Adrenal gland (tissue), 9 donors: ENCODE measurements at regions not wholly inside any gene's neighbourhood (a gene's known extent, or its start where the extent isn't known, plus 50 kb on each side); places are given as distances from the start of the nearest gene placed in this dataset.
A peak's percentile ranks its signal among the peaks of the same experiment; 100 is the strongest.

Experiments used
- DNase-seq, 7 donors: peaks; one replicate each; pipeline ENCODE4 v3.0.0-alpha.2; 2019 to 2020
- H3K27ac ChIP-seq, 5 donors: fragments of 200-600 bp; sonication (generic) in 4 of 5; 1 replicate in 3 of 5; 2 replicates in 2 of 5; pipeline versions ENCODE4 v1.5.1 to v1.8.0; 2016 to 2020; ENCODE audit warnings: mild to moderate bottlenecking in 1 of 5
- H3K27me3 ChIP-seq: fragments of 200-600 bp; 2 replicates; pipeline ENCODE4 v1.8.0; 2021
- H3K36me3 ChIP-seq, 2 donors: fragments of 200-600 bp; replicated peaks in 1 of 2; 1 replicate in 1 of 2; 2 replicates in 1 of 2; pipeline versions ENCODE4 v1.5.1 to v1.8.0; 2018 to 2022
- H3K4me1 ChIP-seq, 2 donors: fragments of 200-600 bp; replicated peaks in 1 of 2; 1 replicate in 1 of 2; 2 replicates in 1 of 2; pipeline versions ENCODE4 v1.5.1 to v1.8.0; 2018 to 2021
- H3K4me3 ChIP-seq, 4 donors: fragments of 200-600 bp; sonication (generic) in 3 of 4; one replicate each; pipeline ENCODE4 v1.5.1; 2016 to 2018
- H3K9me3 ChIP-seq, 3 donors: fragments of 200-600 bp; sonication (generic) in 1 of 3; replicated peaks in 1 of 3; 1 replicate in 2 of 3; 2 replicates in 1 of 3; pipeline versions ENCODE4 v1.5.1 to v1.8.0; 2016 to 2021
- POLR2A ChIP-seq, 2 donors: fragments of 450-650 bp; IDR thresholded peaks; one replicate each; pipeline ENCODE4 v1.6.1; 2017; ENCODE audit warnings: antibody characterized with exemption in 2 of 2, mild to moderate bottlenecking in 2 of 2, moderate library complexity in 1 of 2
- WGBS, 4 donors: extraction: QIAGEN DNeasy Blood & Tissue Kit in 2 of 4; methylation state at CpG; one replicate each; pipeline versions ENCODE4 v1.1.5 to v1.1.7; 2013 to 2017; 5-methylcytosine and 5-hydroxymethylcytosine counted together
- intact Hi-C, 2 donors: fragments of 100-400 bp; cut with DNase I; formaldehyde crosslinking; loops; one replicate each; pipeline versions ENCODE4 v1.14.1 to v1.15.0; 2022 to 2023
- TF ChIP-seq, protein P1 (sequence below), 6 experiments: fragments of 450-650 bp in 4 of 6; fragments of 200-600 bp in 2 of 6; sonication (generic) in 1 of 6; IDR thresholded peaks; 1 replicate in 5 of 6; 2 replicates in 1 of 6; pipeline versions ENCODE4 v1.5.1 to v1.8.0; 2016 to 2021; ENCODE audit warnings: antibody characterized with exemption in 6 of 6, mild to moderate bottlenecking in 2 of 6, moderate library complexity in 1 of 6
- donor health status: healthy with polysubstance abuse.
- donor health status: Bipolar disorder and iron deficiency.
- donor health status: DM: yes; HTN: yes; CAD: no.
- donor health status: DM: no; HTN: no; CAD: no.
- donor health status: DM: no; HTN: no; CAD: no.

DNA sequence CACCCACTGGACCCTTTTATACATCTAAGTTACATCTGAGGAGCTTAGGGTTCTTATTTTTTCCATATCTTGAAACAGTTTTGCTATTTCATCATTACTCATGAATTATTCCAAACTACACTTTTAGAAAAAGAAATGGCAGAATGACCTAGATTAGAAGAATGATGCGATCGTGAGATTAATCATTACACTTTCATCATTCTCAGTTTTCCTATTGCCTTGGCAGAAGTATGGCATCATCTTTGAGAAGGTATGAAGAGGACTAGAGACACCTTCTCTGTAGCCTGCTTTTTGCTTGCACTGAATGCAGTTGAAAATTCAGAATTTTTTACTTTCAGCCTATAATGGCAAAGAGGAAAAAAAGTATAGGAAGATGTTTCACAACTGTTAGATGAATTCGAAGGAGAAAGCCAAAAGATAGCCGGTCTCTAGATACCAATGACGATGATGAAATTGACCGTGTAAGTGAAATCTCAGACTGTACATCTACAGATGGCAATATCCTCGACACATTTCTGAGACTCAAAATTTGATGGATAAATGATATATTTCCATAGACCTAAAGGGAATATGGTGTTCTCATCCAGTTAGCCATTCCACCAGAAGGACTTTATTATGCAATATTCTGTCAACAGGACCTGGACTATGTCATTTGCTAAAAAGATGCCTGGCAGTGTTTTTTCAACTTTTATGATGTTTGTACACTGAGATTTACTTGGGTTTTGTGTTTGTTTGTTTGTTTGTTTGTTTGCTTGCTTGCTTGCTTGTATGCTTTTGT lies 191.8 kb downstream of the TOMM20 start:
- no peaks in the 10 kb centered on the region for H3K36me3 ChIP-seq
- H3K27me3 ChIP-seq: no peaks in the 10 kb centered on the region
- peaks cover 14 to 20% of the 10 kb centered on the region in 2 donors for H3K4me1 ChIP-seq
- H3K27ac ChIP-seq: no peak overlapping the region
- WGBS, 4 donors: 71 to 85% (median 76%) methylated on average over 7 of the region's 7 CpGs
- H3K4me3 ChIP-seq: no peak overlapping the region
- no peak for DNase-seq
- no peaks in the 10 kb centered on the region for H3K9me3 ChIP-seq
- TF ChIP-seq, protein P1, sequence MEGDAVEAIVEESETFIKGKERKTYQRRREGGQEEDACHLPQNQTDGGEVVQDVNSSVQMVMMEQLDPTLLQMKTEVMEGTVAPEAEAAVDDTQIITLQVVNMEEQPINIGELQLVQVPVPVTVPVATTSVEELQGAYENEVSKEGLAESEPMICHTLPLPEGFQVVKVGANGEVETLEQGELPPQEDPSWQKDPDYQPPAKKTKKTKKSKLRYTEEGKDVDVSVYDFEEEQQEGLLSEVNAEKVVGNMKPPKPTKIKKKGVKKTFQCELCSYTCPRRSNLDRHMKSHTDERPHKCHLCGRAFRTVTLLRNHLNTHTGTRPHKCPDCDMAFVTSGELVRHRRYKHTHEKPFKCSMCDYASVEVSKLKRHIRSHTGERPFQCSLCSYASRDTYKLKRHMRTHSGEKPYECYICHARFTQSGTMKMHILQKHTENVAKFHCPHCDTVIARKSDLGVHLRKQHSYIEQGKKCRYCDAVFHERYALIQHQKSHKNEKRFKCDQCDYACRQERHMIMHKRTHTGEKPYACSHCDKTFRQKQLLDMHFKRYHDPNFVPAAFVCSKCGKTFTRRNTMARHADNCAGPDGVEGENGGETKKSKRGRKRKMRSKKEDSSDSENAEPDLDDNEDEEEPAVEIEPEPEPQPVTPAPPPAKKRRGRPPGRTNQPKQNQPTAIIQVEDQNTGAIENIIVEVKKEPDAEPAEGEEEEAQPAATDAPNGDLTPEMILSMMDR (IDR thresholded peaks at IDR 0.05): no peak
- TF ChIP-seq POLR2A (IDR thresholded peaks at IDR 0.05): no peak
- intact Hi-C loops: no loop called here

DNA sequence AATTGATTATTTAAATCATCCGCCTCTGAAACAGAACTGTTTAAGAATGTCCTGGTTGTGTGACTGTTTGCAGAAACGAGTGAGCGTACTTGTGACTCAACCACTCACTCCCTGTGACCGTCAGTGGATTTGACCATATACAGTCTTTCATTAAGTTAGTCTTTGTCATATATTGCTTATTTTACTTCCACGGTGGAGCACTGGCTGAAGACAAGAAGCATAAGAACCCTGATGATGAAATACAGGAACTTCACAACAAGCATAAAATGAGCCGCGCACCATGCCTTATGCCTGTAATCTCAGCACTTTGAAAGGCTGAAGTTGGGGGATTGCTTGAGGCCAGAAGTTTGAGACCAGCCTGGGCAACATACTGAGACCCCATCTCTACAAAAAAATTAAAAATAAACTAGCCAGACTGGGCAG lies 194.0 kb downstream of the TOMM20 start:
- no peak overlapping the region for H3K4me3 ChIP-seq
- H3K27me3 ChIP-seq: no peaks in the 10 kb centered on the region
- no peaks in the 10 kb centered on the region for H3K9me3 ChIP-seq
- 75 to 88% (median 84%) methylated on average over 7 of the region's 7 CpGs for whole genome bisulfite sequencing, 4 donors
- TF ChIP-seq POLR2A (IDR thresholded peaks at IDR 0.05): no peak
- TF ChIP-seq, protein P1 (IDR thresholded peaks at IDR 0.05): no peak
- H3K36me3 ChIP-seq: no peaks in the 10 kb centered on the region
- peak in 2 of 7 donors; percentile 28 to 51 for DNase-seq
- H3K27ac ChIP-seq: peak overlapping the region in 1 of 5 donors; percentile 44
- peaks cover 14 to 20% of the 10 kb centered on the region in 2 donors for H3K4me1 ChIP-seq
- intact Hi-C loops: no loop called here

DNA sequence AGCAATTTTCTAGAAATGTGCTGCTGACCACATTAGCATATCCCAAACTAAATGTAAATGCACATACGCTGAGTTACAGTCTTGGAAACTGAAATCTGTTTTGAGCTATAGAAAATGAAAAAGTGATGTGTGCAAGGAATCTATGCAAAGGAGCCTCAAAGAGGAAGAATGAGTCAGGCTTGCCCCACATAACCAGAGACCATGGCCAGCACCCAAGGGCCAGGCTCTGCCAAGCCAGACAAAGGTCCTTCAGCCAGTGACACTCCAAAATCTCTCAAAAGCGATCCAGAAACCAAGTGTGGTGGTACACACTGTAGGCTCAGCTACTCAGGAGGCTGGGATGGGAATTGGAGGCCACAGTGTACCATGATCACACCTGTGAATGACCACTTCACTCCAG lies 195.2 kb downstream of the TOMM20 start:
- H3K4me1 ChIP-seq: peaks cover 14 to 20% of the 10 kb centered on the region in 2 donors
- no peaks in the 10 kb centered on the region for H3K27me3 ChIP-seq
- peak overlapping the region in 4 of 5 donors; percentile 14 to 80 (median 52) for H3K27ac ChIP-seq
- intact Hi-C loops: no loop called here
- H3K9me3 ChIP-seq: no peaks in the 10 kb centered on the region
- TF ChIP-seq POLR2A (IDR thresholded peaks at IDR 0.05): no peak
- TF ChIP-seq, protein P1 (IDR thresholded peaks at IDR 0.05): no peak
- WGBS, 4 donors: 26 to 36% (median 32%) methylated on average over 2 of the region's 2 CpGs
- DNase-seq: peak; percentile 81 to 93 (median 91)
- H3K4me3 ChIP-seq: no peak overlapping the region
- H3K36me3 ChIP-seq: no peaks in the 10 kb centered on the region

DNA sequence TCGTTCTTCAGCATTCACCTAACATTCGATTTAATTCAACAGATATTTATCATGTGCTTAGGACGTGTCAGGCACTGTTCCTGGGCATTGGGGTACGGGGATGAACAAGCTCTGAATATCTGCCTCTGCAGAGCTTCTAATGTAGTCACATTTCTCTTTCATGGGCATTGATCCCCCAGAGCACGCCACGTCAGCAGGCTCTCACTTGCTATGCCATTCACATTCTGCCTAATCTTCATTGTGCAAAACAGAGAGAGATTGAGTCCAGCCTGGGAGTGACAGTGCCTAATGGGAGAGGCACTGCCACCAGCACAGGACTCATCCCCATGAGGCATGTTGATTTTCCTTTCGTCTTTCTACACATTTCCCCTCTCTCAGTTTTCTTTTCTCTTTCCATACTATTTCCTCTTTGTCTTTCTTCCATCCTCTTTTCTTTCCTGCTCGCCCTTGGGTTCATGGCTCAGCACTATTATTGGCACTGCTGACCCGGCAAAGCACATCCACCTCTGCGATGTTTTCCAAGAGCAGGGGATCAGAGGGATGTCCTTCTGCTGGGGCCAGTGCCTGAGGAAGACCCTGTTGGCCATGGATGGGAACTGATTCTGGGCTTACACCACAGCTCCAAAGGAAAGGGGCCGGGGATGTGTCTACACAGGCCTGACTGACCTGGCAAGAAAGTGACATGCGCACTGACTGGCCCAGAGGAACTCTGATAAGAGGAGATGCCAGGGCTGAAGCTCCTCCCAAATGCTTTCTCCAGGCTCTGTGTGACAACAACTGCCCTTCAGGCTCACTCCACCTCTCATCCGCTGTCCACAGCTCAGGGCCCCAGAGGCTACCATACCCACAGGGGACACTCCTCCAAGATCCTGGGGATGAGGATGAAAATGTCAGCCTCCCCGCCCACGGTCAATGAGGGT lies 195.9 kb downstream of the TOMM20 start:
- peak; percentile 51 to 88 (median 82) for DNase-seq
- no peaks in the 10 kb centered on the region for H3K36me3 ChIP-seq
- H3K9me3 ChIP-seq: no peaks in the 10 kb centered on the region
- peaks cover 14 to 20% of the 10 kb centered on the region in 2 donors for H3K4me1 ChIP-seq
- intact Hi-C loops: no loop called here
- TF ChIP-seq, protein P1 (IDR thresholded peaks at IDR 0.05): peak in 1 of 6 experiments; percentile 9
- TF ChIP-seq POLR2A (IDR thresholded peaks at IDR 0.05): peak in 1 of 2 donors; percentile 17
- H3K27ac ChIP-seq: peak overlapping the region in 4 of 5 donors; percentile 9 to 80 (median 52)
- 67 to 79% (median 75%) methylated on average over 13 to 15 of the region's 15 CpGs for WGBS, 4 donors
- no peaks in the 10 kb centered on the region for H3K27me3 ChIP-seq
- H3K4me3 ChIP-seq: no peak overlapping the region
